ENCODE measurements at regions not wholly inside any gene's neighbourhood (a gene's known extent, or its start where the extent isn't known, plus 50 kb on each side); places are given as distances from the start of the nearest gene placed in this dataset.

DNA sequence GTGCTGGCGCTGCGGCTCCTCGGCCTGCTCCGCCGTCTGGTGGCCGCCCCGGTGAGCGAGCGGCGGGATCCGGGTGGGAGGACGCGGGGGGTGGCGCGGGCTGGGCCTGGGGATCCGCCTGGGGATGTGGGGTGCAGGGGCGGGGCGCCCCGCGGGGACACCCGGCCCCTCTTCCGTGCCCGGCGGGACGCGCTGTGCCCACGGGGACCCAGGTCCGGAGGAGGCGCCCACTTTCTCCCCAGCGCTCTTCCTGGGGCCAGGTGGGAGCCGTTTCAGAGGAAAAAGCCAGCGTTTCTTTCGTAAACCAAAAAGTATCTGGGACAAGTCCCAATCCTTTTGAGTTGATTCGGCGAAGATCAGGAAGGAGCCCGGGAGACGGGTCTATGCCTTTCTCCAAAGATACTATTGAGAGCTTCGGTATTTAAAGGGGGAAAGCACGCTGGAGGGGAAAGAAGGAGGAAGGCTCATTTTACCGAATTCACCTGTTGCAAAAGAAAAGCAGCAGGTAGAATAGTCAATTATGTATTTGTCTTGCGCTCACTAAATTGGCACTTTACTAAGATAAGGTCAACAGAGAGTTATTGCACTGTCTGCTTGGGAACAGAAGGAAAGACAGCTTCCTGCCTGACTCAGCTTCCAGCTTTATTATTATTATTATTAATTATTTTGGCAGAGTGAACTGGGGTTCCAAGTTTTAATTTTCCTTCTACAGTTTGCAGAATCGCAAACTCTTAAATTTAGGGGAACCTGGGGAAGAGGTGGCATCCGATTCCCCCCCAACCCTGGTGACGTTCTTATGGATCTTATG is 81.5 kb upstream of the CD99 start:
- H3K79me2 ChIP-seq (ENCODE audit: insufficient read depth, low read depth, low read length) = peaks cover 9% of the 10 kb centered on the region; the same call in 1 of the 2 replicates
- CTCF ChIA-PET (ENCODE audit: unreplicated experiment) = no interaction called here
- intact Hi-C loops (cut with micrococcal nuclease; ENCODE audit: unreplicated experiment) = loop anchor here (2.0 to 5.0 kb wide), 3 partner anchors 19 to 1157 kb away; partner anchors contain the start of gene ASMTL
- peak overlapping the region; percentile 72 for H2AFZ ChIP-seq (ENCODE audit: low read length)
- TF ChIP-seq, protein P1, sequence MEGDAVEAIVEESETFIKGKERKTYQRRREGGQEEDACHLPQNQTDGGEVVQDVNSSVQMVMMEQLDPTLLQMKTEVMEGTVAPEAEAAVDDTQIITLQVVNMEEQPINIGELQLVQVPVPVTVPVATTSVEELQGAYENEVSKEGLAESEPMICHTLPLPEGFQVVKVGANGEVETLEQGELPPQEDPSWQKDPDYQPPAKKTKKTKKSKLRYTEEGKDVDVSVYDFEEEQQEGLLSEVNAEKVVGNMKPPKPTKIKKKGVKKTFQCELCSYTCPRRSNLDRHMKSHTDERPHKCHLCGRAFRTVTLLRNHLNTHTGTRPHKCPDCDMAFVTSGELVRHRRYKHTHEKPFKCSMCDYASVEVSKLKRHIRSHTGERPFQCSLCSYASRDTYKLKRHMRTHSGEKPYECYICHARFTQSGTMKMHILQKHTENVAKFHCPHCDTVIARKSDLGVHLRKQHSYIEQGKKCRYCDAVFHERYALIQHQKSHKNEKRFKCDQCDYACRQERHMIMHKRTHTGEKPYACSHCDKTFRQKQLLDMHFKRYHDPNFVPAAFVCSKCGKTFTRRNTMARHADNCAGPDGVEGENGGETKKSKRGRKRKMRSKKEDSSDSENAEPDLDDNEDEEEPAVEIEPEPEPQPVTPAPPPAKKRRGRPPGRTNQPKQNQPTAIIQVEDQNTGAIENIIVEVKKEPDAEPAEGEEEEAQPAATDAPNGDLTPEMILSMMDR (conservative IDR thresholded peaks at IDR 0.05; ENCODE audit: low read length) = 0 out of 2 replicates have a peak, but pooled peaks have one; percentile 16
- no peak for TF ChIP-seq EZH2phosphoT487 (IDR thresholded peaks at IDR 0.05; ENCODE audit: borderline replicate concordance, low read depth, low read length)
- H3K4me2 ChIP-seq (ENCODE audit: low read length) = peak overlapping the region; percentile 92
- H4K20me1 ChIP-seq (ENCODE audit: insufficient read depth, low read length) = no peaks in the 10 kb centered on the region
- no peaks in the 10 kb centered on the region for H3K9me3 ChIP-seq (ENCODE audit: low read length)
- POLR2A ChIA-PET = no interaction called here
- peak; percentile 18 for DNase-seq (ENCODE audit: low spot score)
- no peaks in the 10 kb centered on the region for H3K9me2 ChIP-seq (ENCODE audit: insufficient read depth, low read length)
- BruUV-seq (replicated peaks) = TSS peak; percentile 62
- peak overlapping the region; percentile 24 for H3K27ac ChIP-seq (ENCODE audit: low read depth, low read length, poor library complexity, severe bottlenecking)
- peak overlapping the region; percentile 93 for H3K4me3 ChIP-seq (ENCODE audit: low read depth, low read length, poor library complexity, severe bottlenecking)
- peaks cover 29% of the 10 kb centered on the region for H3K36me3 ChIP-seq (ENCODE audit: insufficient read depth, low read length)
- peaks cover 21% of the 10 kb centered on the region for H3K4me1 ChIP-seq (ENCODE audit: insufficient read depth, low read length, poor library complexity, severe bottlenecking)

DNA sequence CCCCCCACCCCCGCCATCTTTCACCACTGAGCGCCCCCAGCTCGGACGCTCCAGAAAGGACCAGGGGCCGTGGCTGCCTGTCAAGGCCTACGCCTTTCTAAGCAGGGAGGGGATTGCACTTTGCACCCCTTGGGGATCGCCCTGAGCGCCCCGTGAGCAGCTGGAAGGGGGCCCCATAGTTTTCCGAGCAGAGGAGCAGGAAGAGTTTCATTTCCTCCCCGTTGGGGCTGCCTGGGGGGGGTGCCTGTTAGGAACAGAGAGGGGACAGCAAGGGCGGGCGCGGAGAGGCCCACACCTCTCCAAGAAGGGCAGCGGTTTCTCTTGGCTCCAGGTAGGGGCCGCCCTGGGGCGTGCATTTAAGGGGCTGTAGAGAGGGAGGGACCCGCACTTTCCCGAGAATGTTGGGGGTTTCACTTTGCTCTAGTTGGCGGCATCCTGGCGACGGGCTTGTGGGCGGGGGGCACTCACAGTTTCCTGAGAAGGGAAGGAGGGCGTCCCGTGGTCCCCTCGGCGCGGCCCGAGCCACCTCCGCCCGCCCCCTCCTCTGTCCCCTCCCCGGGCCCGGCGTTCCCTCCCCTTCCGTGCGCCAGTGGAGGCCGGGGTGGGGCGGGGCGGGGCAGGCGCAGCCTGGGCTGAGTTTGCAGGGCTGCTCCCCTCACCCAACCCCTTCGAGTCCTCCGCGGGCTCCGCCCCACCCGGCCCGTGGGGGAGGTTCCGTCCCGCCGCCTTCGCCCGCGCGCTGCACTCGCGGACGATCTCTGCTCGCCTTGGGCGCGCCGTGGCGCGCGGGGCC is 82.3 kb upstream of the CD99 start:
- Histone ChIP-seq H3K79me2 (ENCODE audit: insufficient read depth, low read depth, low read length) (peaks cover 9% of the 10 kb centered on the region; the same call in 1 of the 2 replicates), H3K27ac (ENCODE audit: low read depth, low read length, poor library complexity, severe bottlenecking) (peak overlapping the region; percentile 51)

More for the DNA sequence above, 82.3 kb upstream of the CD99 start:
- POLR2A ChIA-PET = no interaction called here
- Histone ChIP-seq H3K4me3 (ENCODE audit: low read depth, low read length, poor library complexity, severe bottlenecking) (peak overlapping the region; percentile 93), H3K4me2 (ENCODE audit: low read length) (peak overlapping the region; percentile 92), H3K36me3 (ENCODE audit: insufficient read depth, low read length) (peaks cover 21% of the 10 kb centered on the region), H3K9me3 (ENCODE audit: low read length) (no peaks in the 10 kb centered on the region), H2AFZ (ENCODE audit: low read length) (peak overlapping the region; percentile 72), H3K4me1 (ENCODE audit: insufficient read depth, low read length, poor library complexity, severe bottlenecking) (peaks cover 21% of the 10 kb centered on the region), H4K20me1 (ENCODE audit: insufficient read depth, low read length) (no peaks in the 10 kb centered on the region), H3K9me2 (ENCODE audit: insufficient read depth, low read length) (no peaks in the 10 kb centered on the region)
- TF ChIP-seq EZH2phosphoT487 (IDR thresholded peaks at IDR 0.05; ENCODE audit: borderline replicate concordance, low read depth, low read length) = no peak
- TF ChIP-seq, protein P1 (conservative IDR thresholded peaks at IDR 0.05; ENCODE audit: low read length) = peak; percentile 41; the same call in 1 of the 2 replicates
- peak; percentile 85 for DNase-seq (ENCODE audit: low spot score)
- CTCF ChIA-PET (ENCODE audit: unreplicated experiment) = no interaction called here
- BruUV-seq (replicated peaks) = TSS peak; percentile 49
- intact Hi-C loops (cut with micrococcal nuclease; ENCODE audit: unreplicated experiment) = loop anchor here (2.0 to 5.0 kb wide), 3 partner anchors 20 to 1157 kb away; partner anchors contain the start of gene ASMTL
